ENCODE measurements at regions not wholly inside any gene's neighbourhood (a gene's known extent, or its start where the extent isn't known, plus 50 kb on each side); places are given as distances from the start of the nearest gene placed in this dataset.
"Not testable (repeated sequence)": the region's sequence is repeated elsewhere in the genome, so short reads cannot be mapped to it uniquely, and the experiment has no call there.

DNA sequence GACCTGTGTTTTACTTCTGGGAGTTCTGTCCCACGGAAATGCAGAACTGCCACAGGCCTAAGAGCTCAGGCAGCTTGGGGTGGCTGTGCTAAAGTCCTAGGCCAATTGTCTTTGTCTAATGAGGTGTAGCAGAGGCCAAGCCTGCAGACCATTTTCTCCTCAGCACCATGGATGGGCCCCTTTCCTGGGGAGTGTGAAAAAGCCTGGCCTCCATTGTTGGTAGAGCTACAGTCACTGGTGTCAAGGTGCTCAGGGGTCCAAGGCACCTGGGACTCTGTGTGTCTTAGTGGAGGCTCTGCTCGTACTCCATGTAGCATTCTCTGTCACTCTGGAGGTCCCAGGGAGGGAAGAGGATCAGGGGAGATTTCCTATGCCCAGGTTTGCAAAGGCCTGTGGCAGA is 329.6 kb downstream of the SLITRK5 start:
- no peak overlapping the region for H3K4me3 ChIP-seq (ENCODE audit: low read depth, low read length)
- TF ChIP-seq, protein P1, sequence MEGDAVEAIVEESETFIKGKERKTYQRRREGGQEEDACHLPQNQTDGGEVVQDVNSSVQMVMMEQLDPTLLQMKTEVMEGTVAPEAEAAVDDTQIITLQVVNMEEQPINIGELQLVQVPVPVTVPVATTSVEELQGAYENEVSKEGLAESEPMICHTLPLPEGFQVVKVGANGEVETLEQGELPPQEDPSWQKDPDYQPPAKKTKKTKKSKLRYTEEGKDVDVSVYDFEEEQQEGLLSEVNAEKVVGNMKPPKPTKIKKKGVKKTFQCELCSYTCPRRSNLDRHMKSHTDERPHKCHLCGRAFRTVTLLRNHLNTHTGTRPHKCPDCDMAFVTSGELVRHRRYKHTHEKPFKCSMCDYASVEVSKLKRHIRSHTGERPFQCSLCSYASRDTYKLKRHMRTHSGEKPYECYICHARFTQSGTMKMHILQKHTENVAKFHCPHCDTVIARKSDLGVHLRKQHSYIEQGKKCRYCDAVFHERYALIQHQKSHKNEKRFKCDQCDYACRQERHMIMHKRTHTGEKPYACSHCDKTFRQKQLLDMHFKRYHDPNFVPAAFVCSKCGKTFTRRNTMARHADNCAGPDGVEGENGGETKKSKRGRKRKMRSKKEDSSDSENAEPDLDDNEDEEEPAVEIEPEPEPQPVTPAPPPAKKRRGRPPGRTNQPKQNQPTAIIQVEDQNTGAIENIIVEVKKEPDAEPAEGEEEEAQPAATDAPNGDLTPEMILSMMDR (IDR thresholded peaks at IDR 0.05; ENCODE audit: insufficient read depth, low read length) = no peak
- no peak for DNase-seq (ENCODE audit: low read depth)

DNA sequence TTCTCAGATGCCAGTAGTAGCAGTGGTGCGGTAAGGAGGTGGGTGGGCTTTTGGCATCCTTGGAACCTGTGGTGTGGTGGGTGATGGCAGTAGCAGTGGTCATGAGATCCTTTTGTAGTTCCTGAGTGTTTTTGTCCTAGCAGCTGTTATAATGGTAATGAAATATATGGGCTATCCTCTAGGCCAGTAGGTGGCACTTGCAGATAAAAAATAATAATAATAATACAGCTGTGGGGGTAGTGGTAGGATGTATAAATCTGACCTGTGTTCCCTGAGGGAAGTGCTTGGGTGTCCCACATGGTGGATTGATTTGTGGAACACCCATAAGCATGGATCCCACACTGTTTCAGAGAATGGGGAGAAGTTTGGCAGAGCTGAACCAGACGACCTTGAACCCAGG is 334.0 kb downstream of the SLITRK5 start:
- no peak for DNase-seq (ENCODE audit: low read depth)

DNA sequence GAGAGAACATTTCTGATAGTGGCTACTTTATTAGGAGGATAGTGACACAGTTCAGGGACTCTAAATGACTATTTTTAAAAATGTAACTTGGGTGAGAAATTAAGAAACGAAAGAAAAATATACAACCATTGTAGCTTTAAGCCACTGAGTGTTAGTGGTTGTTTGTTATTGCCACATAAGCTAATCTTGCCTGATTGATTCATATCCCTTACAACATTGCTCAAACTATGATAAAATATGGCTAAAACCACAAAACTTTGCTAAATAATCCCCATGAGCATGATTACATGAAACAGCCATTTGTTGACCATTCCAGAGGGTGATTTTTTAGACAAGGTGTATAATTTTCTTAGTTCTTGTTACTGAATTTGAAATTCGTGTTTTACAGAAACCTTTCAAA is 343.4 kb downstream of the SLITRK5 start:
- DNase-seq (ENCODE audit: low read depth) = no peak
- no peak overlapping the region for H3K4me3 ChIP-seq (ENCODE audit: low read depth, low read length)
- TF ChIP-seq, protein P1 (IDR thresholded peaks at IDR 0.05; ENCODE audit: insufficient read depth, low read length) = no peak

More for the DNA sequence above, 334.0 kb downstream of the SLITRK5 start:
- TF ChIP-seq, protein P1 (IDR thresholded peaks at IDR 0.05; ENCODE audit: insufficient read depth, low read length) = no peak
- no peak overlapping the region for H3K4me3 ChIP-seq (ENCODE audit: low read depth, low read length)

GRCh38 chr13:88022431-88023208 is 351.4 kb downstream of the SLITRK5 start:
- no peak overlapping the region for H3K4me3 ChIP-seq (ENCODE audit: low read depth, low read length)
- TF ChIP-seq, protein P1 (IDR thresholded peaks at IDR 0.05; ENCODE audit: insufficient read depth, low read length) = no peak
- no peak for DNase-seq (ENCODE audit: low read depth)

DNA sequence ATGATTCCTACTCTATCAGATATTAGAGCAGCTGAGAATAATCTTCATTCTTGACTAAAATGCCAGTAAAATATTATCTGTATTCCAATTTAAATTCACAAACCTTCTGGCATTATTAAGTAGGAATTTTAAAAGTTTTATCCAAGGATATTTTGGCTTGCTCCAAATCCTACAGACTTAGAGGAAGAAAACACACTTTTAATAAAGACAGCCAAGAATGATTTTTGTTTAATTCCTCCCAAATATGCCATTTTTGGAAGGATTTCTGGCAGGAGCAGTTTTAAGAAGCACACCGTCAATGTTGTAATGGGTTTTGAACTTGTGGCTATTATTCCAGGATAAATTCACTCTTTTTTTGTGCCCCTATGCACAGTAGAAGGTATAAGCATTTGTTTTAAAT is 355.1 kb downstream of the SLITRK5 start:
- no peak overlapping the region for H3K4me3 ChIP-seq (ENCODE audit: low read depth, low read length)
- TF ChIP-seq, protein P1 (IDR thresholded peaks at IDR 0.05; ENCODE audit: insufficient read depth, low read length) = no peak
- no peak for DNase-seq (ENCODE audit: low read depth)

DNA sequence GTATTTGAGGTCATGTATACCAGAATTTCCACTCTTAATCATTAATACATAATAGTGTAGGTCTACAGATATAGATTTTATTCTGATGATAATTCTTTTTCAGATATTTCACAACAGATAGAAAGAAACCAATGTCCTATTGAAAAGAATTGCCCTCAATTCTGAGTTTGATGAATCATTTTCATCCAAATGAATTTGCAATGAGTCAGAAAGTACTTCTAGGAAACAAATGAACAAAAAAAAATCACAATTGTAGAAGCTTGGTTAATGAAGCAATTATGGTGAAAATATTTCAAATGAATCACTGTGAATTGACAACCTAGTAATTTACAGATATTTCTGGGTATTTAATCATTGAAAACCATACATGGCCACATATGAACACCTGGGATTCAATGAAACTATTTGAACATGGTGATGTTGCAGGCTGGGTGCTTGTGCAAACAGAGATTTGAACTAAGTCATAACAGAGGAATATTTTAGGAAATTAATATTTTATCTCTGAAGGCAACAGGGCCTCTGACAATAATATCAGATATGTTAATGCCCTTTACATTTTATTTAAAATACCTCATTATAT is 360.9 kb downstream of the SLITRK5 start:
- no peak overlapping the region for H3K4me3 ChIP-seq (ENCODE audit: low read depth, low read length)
- TF ChIP-seq, protein P1 (IDR thresholded peaks at IDR 0.05; ENCODE audit: insufficient read depth, low read length) = no peak
- DNase-seq (ENCODE audit: low read depth) = no peak

GRCh38 chr13:88036205-88036604 is 365.0 kb downstream of the SLITRK5 start:
- not testable (repeated sequence) for DNase-seq (ENCODE audit: low read depth); H3K4me3 ChIP-seq (ENCODE audit: low read depth, low read length)
